ENCODE measurements at regions not wholly inside any gene's neighbourhood (a gene's known extent, or its start where the extent isn't known, plus 50 kb on each side); places are given as distances from the start of the nearest gene placed in this dataset.

DNA sequence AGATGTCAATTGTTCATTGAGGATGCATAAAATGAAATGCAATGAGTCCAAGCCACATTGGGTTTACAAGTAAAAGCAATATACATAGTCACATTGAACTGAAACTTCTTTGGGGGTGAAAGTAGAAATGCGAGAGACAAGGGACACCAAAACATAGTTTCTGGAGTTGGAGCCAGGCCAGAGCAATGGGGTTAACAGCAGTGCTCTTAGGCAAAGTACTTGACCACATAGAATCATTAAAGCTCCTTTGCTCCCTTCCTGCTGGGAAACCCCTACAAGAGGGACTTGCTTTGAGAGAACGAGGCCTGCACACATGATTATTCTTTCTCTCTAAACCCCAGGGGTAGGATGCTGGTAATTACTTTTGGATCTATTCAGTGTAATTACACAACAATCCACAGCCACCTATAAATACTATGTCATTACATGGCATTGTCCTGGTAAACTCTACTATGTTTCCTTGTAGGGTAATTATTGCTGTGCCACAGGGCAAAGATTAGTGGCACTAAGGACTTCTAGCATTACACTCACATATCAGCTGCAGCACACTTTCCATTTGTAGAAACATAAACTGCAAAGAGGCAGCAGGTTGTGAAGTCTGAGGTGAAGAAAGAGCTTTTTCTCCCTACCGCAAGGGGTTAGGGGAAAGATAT lies 421.6 kb upstream of the PBX1 start:
- TF ChIP-seq, protein P1, sequence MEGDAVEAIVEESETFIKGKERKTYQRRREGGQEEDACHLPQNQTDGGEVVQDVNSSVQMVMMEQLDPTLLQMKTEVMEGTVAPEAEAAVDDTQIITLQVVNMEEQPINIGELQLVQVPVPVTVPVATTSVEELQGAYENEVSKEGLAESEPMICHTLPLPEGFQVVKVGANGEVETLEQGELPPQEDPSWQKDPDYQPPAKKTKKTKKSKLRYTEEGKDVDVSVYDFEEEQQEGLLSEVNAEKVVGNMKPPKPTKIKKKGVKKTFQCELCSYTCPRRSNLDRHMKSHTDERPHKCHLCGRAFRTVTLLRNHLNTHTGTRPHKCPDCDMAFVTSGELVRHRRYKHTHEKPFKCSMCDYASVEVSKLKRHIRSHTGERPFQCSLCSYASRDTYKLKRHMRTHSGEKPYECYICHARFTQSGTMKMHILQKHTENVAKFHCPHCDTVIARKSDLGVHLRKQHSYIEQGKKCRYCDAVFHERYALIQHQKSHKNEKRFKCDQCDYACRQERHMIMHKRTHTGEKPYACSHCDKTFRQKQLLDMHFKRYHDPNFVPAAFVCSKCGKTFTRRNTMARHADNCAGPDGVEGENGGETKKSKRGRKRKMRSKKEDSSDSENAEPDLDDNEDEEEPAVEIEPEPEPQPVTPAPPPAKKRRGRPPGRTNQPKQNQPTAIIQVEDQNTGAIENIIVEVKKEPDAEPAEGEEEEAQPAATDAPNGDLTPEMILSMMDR (IDR thresholded peaks at IDR 0.05; ENCODE audit: insufficient read depth, low read length): no peak
- TF ChIP-seq, protein P2, sequence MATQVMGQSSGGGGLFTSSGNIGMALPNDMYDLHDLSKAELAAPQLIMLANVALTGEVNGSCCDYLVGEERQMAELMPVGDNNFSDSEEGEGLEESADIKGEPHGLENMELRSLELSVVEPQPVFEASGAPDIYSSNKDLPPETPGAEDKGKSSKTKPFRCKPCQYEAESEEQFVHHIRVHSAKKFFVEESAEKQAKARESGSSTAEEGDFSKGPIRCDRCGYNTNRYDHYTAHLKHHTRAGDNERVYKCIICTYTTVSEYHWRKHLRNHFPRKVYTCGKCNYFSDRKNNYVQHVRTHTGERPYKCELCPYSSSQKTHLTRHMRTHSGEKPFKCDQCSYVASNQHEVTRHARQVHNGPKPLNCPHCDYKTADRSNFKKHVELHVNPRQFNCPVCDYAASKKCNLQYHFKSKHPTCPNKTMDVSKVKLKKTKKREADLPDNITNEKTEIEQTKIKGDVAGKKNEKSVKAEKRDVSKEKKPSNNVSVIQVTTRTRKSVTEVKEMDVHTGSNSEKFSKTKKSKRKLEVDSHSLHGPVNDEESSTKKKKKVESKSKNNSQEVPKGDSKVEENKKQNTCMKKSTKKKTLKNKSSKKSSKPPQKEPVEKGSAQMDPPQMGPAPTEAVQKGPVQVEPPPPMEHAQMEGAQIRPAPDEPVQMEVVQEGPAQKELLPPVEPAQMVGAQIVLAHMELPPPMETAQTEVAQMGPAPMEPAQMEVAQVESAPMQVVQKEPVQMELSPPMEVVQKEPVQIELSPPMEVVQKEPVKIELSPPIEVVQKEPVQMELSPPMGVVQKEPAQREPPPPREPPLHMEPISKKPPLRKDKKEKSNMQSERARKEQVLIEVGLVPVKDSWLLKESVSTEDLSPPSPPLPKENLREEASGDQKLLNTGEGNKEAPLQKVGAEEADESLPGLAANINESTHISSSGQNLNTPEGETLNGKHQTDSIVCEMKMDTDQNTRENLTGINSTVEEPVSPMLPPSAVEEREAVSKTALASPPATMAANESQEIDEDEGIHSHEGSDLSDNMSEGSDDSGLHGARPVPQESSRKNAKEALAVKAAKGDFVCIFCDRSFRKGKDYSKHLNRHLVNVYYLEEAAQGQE (IDR thresholded peaks at IDR 0.05; ENCODE audit: insufficient replicate concordance, low read depth): no peak

All from HL-60 (cell line).